Retina (tissue), 1 donor: ENCODE measurements at regions not wholly inside any gene's neighbourhood (a gene's known extent, or its start where the extent isn't known, plus 50 kb on each side); places are given as distances from the start of the nearest gene placed in this dataset.

Experiments used
- DNase-seq: peaks from one replicate; pipeline ENCODE4 v3.0.0-alpha.2; 2016

GRCh38 chr5:68957591-68957990 is 136.2 kb upstream of the SLC30A5 start:
- DNase-seq = no peak

- DNase-seq = no peak
These were observed 135.4 kb upstream of the SLC30A5 start for GRCh38 chr5:68958428-68958827.

- no peak for DNase-seq
These were observed 133.4 kb upstream of the SLC30A5 start for GRCh38 chr5:68960456-68960855.

- no peak for DNase-seq
These were observed 132.9 kb upstream of the SLC30A5 start for GRCh38 chr5:68960961-68961360.

- no peak for DNase-seq
These were observed 132.1 kb upstream of the SLC30A5 start for GRCh38 chr5:68961762-68962161.

GRCh38 chr5:68962757-68963484 is 130.9 kb upstream of the SLC30A5 start:
- DNase-seq = peak; percentile 74

- no peak for DNase-seq
These were observed 129.1 kb upstream of the SLC30A5 start for GRCh38 chr5:68964679-68965078.

GRCh38 chr5:68965926-68966325 is 127.9 kb upstream of the SLC30A5 start:
- DNase-seq = no peak

GRCh38 chr5:68966596-68966995 is 127.2 kb upstream of the SLC30A5 start:
- peak; percentile 17 for DNase-seq

GRCh38 chr5:68968429-68968828 is 125.4 kb upstream of the SLC30A5 start:
- DNase-seq = no peak

GRCh38 chr5:68970617-68971016 is 123.2 kb upstream of the SLC30A5 start:
- no peak for DNase-seq

- no peak for DNase-seq
These were observed 120.1 kb upstream of the SLC30A5 start for GRCh38 chr5:68973696-68974095.

GRCh38 chr5:68983043-68983442 is 110.8 kb upstream of the SLC30A5 start:
- DNase-seq = no peak

- DNase-seq = no peak
These were observed 109.9 kb upstream of the SLC30A5 start for GRCh38 chr5:68983959-68984358.

GRCh38 chr5:68991279-68992084 is 102.3 kb upstream of the SLC30A5 start:
- no peak for DNase-seq

- DNase-seq = no peak
These were observed 99.2 kb upstream of the SLC30A5 start for GRCh38 chr5:68994645-68995044.

GRCh38 chr5:68995845-68996545 is 97.8 kb upstream of the SLC30A5 start:
- no peak for DNase-seq

GRCh38 chr5:68999181-68999580 is 94.6 kb upstream of the SLC30A5 start:
- no peak for DNase-seq

GRCh38 chr5:69000216-69000919 is 93.4 kb upstream of the SLC30A5 start:
- DNase-seq = no peak

GRCh38 chr5:69000949-69001348 is 92.9 kb upstream of the SLC30A5 start:
- DNase-seq = no peak

GRCh38 chr5:69001627-69002026 is 92.2 kb upstream of the SLC30A5 start:
- DNase-seq = no peak

- no peak for DNase-seq
These were observed 89.7 kb upstream of the SLC30A5 start for GRCh38 chr5:69004127-69004526.

- no peak for DNase-seq
These were observed 89.1 kb upstream of the SLC30A5 start for GRCh38 chr5:69004676-69005075.
